COLO668 (cell line): ENCODE measurements at regions not wholly inside any gene's neighbourhood (a gene's known extent, or its start where the extent isn't known, plus 50 kb on each side); places are given as distances from the start of the nearest gene placed in this dataset.

Source experiments
- DNase-seq: peaks from one replicate; lab custom pipeline; 2025; ENCODE audit not compliant: unreplicated experiment; lab: John Stamatoyannopoulos, UW

DNA sequence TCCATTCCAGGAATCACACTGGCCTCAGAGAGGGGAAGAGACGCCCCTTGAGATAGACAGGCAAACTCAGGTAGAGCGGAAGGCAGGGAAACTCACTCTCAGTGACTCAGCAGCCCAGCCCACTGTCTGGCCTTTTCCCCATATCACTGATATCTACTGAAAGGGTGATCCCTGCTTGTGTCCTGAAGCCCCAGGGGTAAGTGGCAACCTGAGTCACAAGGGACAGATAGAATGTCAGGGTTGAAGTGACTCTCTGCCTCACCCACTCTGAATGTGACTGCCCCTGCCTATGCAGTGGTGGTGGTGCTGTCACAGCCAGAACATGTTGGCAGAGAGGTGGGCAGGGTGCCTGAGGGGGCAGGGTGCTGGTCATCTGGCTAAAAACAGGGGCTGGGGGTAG, 157.5 kb upstream of the FGGY start:
- no peak for DNase-seq

DNA sequence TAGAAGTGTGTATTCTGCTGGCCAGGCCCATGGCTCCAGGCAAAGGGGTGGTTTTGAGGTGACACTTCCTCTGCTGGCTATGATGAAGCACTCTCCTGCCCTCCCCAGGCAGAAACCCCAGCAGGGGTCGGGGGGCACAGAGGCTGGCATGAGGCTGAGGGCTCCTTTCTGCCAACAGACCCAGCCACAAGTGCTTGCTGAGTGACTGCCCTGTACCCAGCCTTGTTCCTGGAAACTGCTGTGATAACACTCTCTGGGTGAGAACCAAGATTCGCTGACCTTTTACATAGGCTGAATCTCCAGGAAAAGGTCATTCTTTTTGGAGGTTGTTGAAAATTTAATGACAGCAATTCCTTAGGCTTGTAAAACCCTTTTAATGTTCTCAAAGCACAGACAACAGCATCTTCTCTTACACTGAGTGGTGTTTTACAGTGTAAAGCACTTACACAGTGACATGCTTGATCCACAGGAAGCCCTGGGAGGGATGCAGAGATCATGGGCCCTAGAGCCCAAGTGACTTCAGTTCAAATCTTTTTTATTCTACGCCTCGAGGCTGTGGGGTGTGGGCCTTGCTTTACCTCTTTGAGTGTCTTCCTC, 155.5 kb upstream of the FGGY start:
- no peak for DNase-seq

DNA sequence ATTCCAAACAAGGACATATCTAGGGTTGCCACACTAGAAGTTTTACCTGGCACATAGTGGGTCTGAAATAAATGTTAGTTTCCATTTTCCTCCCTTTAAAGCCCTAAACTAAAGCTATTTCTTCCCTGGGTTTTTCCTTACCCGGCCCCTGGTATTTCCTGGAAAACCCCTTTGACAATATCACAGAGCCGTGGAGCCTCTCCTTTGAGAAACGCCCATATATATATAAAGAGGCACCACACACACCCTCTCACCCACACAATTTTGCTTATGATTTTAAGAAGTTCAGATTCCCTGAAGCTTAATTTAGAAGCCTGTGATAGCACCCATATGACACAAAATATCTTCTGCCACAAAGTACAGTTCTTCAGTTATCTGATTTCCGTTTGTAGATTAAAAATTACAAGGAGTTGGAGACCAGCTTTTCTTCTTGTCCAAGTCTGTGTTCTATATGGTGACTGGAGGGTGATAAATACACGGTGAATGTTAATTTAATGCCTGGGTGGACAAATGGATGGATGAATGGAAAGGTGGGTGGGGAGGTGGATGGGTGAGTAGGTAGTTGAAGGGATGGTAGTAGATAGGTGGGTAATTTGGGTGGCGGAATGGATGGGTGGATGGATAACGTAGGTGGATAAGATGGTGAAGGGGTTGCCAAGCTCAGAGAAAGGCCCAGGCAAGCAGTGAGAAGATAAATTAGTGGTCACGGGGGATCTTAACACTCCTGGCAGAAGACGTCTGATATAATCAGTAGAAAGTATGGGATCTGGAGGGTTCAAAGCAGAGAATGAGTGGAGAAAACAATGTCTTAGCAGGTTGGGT, 154.4 kb upstream of the FGGY start:
- no peak for DNase-seq

DNA sequence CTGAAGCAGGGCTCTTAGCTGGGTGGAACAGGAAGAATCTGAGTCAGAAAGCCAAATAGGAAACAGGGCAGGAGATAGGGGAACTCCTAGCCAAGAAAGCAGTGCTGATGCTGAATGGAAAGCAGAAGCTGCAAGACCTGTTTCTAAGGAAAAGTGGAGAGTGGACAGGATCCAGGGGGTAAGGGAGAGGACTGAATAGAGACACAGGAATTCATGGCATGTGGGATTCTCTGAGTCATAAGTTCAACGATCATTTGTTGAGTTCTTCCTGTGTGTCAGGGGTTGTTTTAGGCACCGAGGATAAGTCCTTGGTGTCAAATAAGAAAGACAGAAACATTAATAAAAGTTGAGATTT, 153.8 kb upstream of the FGGY start:
- no peak for DNase-seq

DNA sequence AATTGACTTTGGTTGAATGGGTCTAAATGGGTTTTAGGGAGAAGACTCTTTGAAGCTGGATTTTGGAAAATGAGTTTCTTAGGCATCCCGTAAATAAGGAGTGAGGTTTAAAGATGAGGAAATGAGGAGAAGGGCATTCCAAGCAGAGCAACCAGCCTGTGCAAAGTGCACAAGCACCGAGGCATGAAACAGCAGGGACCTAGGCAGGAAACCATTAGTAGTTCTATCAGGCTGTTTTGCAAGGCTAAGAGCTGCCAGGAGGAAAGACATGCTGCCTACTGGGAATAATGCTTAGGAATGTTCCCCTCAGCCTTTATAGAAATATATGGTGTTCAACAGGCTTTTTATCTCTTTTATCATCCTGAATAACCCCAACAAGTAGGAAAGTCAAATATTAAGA, 153.1 kb upstream of the FGGY start:
- DNase-seq = no peak

DNA sequence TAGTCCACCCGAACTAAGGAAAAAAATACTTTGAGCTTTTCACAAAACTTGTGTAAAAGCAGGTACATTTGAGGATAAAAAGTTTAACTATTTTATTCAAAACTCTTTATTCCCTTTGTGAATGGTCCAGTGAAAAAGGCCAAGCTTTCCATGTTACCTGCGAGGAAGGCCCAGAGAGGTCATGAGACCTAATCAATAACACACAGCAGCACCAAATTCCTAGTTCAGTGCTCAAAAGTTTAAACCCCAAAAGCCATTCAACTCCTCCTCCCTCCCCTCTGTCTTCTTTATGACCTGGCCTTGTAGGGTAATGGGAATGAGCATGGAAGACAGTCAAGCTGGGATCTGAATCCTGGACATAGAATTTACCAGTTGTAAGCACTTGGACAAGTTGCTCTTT, 151.9 kb upstream of the FGGY start:
- DNase-seq = no peak

DNA sequence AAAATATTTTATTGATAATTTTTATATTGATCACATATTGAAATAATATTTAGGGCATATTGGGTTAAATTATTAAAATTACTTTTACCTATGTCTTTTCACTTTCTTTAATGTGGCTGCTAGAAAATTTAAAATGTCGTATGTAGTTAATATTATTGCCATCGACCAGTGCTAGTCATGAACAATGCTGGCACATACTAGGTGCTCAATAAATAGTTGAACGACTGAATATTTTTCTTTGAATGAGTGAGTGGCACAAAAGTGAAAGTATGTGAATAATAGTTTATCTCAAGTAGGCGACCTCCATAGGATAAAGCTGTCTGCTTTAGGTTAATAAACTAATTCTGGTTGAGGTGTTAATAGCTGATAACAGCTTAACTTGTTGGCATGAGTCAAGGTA, 150.8 kb upstream of the FGGY start:
- DNase-seq = no peak

DNA sequence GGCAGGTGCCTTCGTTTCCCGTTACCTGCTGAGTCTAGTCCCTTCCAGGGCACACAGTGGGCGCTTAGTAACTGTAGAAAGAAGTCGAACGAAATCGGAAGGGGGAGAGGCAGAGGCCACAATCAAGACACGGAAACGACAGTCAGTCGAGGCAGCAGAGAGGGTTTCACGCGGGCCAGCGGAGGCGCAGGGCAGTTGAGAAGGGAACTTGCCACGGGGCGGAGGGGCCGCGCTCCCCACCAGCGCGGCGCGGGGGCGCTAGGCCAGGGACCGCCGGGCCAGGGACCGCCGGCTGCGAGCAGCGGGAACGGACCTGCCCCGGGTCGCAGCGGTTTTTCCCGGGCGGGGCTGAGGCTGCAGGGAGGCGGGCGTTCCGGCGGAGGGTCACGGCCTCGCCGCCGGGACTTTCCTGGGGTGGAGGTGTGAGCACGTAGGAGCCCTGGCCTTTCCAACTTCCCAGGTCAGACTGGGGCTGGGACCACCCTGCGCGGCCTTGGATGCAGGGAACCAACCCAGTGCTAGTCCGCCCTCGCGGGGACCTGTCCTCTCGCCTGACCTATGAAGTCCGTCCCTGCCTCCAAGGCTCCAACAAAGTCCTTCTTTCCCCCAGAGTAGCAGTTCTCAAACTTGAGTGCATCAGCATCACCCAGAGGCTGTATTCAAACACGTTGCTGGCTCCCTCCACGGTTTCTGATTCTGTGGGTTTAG, 150.1 kb upstream of the FGGY start:
- peak; percentile 74 for DNase-seq

DNA sequence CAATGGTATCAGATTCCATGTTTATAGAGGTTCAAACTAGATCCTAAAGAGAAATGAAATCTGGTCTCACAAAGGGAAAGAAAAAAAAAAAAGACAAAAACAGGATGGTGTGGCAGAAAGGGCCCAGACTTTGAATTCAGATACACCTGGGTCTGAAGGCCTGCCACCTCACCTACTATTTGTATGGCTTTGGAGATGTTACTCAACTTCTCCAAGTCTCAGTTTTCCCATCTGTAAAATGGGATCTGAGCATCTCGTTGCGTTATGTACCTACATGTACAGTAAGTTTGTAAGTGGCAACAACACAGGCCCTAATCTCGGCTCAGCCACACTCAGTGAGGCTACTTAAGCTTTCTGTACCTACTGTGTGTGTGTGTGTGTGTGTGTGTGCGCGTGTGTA, 147.5 kb upstream of the FGGY start:
- DNase-seq = no peak

DNA sequence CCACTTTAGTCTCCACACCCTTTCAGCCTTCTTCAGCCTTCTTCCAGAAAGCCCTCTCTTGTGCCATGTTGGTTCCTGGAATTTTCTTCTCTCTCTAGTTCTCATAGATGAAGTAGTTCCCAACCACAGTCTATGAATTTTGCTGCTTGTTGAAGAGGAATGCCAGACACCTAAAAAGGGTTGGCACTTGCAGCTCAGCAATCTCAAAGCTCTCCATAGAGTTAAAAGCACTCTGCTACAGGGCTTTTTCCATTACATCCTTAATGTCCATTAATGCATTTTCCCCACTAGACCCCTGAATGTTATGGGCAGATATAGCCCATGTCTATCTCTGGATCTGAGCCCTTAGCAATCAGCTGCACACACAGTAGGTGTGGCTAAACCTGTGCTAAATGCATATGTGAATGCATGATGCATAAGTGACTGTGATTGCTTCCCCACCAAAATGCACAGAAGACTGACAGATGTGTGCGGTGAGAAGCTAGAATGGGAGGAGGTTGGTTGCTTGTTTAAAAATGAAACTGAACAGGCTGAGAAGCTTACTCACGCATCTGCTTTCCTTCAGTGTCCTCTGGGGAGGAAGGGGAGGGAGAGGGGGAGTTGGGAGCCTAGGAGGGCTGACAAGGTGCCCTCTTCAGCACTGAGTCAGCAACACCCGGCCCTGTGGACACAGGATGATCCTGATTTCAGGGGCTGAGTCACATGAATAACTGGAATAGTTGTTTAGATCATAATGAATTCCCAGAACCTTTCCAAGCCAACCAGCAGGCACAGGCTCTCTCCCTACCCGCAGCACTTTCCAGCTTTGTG, 146.1 kb upstream of the FGGY start:
- peak; percentile 45 for DNase-seq

DNA sequence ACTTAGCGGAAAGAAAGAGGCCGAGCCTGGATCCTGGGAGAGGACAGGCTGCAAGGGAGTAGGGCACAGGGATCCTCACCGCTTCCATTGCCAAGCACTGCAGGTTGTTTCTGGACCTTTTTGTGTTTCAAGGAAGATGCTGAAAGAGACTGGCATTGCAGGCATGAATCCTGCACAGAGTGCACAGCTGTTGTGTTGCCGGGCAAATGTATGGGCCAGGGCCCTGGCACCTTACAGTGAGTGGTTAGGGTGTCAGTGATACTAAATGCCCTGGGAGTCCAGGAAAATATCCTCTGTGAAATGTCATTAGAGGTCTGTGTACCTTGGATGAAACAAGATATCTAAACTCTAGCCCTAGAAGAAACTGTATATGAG, 145.5 kb upstream of the FGGY start:
- no peak for DNase-seq

DNA sequence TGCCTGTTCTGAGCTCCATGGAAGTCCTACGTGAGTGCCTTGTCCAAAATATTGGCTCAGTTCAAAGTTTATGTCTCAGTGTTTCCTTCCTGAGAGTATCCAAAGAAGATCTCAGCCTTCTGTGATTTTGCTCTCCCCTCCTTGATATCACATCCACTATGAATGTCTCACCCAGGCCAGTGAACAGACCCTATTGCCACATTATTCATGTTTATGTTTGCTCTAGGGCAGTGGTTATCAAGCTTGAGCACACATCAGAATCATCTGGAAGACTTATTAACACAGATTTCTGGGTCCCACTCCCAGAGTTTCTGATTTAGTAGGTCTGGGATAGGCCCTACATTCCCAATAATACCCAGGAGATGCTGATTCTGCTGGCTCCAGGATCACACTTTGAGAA, 145.0 kb upstream of the FGGY start:
- no peak for DNase-seq

DNA sequence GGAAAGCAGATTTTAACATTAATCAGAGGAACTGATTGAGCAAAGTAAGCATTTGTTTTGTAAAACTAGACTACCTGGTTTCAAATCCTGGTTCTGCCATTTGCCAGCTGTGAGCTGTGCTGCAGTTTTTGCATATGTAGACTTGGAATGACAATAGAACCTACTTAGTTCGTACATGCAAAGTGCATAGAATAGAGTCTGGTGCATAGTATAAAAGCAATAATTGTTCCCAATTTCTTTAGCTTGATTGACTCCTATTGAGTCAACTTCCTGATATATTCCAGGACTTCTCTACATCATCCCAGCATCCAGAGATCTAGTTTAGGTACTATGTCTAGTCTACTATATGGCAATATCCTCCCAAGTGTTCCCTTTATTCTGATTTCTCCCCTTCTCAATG, 144.4 kb upstream of the FGGY start:
- no peak for DNase-seq

DNA sequence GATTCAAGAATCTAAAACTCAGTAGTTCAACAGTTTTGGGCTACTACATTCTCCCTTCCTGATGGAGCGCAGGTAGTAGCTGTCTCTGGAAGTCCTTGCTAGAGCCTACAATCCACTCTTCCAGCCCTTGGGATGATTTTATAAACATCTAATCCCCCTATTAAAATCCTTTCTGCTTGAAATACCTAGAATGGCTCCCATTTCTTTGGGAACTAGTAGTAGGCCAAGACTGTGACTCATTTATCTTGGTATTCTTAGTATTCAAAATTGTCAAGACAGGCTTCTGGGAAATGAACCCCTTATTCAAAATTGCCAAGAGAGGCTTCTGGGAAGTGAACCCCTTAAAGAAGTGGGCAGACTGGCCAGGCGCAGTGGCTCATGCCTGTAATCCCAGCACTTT, 142.5 kb upstream of the FGGY start:
- DNase-seq = no peak

DNA sequence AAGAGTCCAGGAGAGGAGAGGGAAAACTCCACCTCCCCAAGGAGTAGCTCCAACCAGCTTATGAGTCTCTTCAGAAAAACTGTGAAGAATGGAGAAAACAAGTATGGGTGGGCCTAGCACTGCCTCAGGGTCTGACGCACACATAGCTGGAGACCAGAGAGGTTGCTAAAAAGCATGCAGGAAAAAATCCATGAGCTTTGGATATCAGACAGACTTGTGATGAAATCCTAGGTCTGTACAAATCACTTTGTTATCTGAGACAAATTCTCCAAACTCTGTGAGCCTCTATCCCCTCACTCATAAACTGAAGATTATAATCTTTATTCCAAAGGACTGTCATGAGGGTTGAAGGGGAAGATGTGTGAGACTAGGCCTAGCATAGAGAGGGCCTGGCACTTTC, 141.5 kb upstream of the FGGY start:
- DNase-seq = no peak

DNA sequence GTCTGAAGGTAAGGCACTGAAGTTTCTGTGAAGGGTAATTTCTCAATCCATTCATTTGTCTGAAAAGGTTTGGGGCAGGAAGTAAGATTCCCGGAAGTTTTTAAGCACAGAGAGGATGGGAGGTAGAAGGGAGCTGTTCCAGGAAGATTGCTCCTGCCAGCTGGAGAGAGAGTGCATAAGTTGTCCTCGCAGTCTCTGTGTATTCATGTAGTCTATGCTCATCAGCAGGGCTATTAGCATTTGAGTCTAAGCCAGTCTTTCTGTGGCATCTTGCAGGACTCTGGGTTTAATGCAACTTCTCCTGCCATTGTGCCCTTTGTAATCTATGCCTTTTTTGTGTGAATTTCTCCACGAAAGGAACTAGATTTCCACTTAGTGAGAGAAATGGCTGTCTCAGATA, 140.8 kb upstream of the FGGY start:
- no peak for DNase-seq

DNA sequence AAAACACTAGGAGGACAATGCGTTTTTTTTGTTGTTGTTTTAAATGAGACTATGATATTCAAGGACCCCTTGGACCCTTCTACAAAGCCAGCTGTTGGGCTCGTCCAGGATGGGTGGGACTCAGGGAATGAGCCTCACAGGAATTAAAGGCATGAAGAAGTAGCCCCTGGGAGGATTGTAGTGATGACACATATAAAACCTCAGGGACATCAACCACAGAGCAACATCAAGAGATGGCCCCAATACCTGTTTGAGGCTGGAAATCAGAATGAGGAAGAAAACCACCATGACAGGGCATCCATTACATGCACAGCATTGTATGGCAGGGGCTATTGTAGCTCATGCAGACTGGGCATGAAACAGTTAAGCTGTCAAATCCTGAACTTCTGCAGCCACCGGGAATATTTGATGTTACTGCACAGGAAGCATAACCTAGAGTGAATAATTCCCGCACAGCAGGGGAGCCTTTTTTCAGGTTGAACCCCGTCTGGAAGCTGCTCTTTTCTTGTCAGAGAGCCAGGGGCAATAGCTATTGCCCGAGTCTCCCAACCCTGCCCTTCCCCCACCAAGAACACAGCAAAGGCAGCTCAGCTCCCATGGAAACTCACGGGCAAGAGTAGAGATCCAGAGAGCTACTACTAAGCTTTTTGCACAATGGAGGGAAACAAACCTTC, 140.2 kb upstream of the FGGY start:
- peak; percentile 69 for DNase-seq

DNA sequence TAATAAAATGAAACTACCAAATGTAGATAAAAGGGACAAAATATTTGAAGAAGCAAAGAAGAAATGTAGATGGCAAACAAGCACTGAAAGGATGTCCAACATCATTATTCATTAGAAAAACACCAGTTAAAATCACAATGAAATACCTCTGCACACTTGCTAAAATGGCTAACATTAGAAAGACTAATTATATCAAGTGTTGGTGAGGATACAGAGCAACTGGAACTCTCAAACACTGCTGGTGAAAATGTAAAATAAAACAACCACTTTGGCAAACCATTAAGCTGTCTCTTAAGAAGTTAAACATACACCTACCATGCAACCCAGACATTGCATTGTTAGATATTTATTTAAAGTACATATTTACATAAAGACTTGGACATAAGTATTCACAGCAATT, 138.6 kb upstream of the FGGY start:
- DNase-seq = no peak

DNA sequence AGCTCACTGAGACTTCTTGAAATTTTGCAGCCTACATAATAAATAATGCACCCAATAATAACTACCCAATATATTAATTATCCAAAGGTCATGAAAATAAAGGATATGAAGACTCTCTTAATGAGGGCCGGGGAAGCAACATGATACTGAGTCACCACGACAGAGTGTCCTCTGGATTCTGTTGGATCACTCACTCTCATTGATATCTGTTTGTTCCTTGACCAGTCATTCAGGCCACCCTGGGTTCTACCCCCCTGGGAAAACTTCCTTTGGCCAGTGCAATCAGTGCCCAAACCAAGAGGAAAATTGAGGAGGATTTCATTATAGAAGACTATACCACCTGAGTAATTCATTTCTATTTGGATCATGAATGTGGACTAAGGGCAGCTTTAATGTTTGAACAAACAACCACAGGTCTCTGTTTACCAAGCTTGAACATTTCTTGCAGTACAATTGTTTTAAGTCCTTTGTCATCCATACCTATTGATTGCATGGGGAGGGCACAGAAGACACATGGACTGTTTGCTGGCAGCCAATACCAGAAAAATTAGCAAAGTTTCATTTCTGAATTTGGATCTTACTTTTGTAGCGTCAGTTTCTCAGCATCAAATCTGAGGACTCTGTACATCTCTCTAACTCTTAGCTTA, 137.2 kb upstream of the FGGY start:
- DNase-seq = no peak

DNA sequence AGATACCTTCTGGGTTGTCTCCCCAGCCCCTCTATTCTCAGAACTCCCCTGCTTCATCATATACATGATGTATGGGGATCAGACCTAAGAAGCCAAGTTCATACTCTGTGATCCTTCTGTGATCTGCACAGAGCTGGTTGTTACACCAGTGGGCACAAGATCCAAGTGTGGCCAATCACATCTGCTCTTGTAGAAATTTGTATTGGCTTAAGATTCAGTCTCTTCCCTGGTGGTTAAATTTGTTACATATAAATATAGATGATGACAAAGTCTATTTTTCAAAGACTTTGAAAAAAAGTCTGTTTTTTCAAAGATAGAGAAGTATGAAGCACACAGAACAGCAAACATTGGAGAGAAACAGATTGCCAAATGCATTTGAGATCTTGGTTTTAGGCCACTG, 135.8 kb upstream of the FGGY start:
- DNase-seq = no peak

DNA sequence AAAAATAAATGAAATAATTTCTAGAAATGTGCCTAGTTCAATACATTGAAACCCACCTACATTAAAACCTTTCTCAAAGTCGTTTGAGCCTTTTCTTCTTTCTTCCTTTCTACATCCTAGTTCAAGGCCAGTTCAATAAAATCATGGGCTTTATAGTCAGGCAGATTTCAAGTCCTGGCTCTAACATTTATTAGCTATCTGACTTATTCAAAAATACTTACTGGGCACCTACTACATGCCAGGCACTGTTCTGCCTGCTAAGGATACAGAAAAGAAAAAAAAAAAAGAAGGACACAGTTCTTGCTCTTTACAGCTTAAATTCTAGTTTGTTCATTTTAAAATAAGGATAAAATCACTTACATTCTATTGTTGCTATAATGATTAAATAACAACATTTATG, 134.2 kb upstream of the FGGY start:
- DNase-seq = no peak
